ENCODE measurements at regions not wholly inside any gene's neighbourhood (a gene's known extent, or its start where the extent isn't known, plus 50 kb on each side); places are given as distances from the start of the nearest gene placed in this dataset.

DNA sequence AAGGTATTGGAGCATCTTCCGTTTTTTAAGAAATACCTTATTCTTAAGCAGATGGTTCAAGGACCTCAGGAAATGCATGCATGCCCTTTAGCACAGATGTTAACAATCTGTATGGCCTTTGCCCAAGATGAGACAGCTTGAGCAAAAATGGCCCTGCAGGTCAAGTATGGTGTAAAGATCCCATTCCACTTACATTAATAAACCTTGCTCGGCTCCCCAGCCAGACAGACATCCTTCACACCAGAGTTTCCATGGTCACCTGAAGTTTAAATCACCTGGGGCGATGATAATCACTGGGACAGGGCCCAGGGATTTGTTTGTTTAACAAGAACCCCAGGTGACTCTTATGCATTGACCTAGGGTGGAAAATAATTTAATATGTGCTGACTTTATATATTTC is 287.0 kb upstream of the NOCT start:
- intact Hi-C loops (cut with DNase I) = no loop called here
- no peaks in the 10 kb centered on the region for H3K36me3 ChIP-seq
- TF ChIP-seq, protein P1, sequence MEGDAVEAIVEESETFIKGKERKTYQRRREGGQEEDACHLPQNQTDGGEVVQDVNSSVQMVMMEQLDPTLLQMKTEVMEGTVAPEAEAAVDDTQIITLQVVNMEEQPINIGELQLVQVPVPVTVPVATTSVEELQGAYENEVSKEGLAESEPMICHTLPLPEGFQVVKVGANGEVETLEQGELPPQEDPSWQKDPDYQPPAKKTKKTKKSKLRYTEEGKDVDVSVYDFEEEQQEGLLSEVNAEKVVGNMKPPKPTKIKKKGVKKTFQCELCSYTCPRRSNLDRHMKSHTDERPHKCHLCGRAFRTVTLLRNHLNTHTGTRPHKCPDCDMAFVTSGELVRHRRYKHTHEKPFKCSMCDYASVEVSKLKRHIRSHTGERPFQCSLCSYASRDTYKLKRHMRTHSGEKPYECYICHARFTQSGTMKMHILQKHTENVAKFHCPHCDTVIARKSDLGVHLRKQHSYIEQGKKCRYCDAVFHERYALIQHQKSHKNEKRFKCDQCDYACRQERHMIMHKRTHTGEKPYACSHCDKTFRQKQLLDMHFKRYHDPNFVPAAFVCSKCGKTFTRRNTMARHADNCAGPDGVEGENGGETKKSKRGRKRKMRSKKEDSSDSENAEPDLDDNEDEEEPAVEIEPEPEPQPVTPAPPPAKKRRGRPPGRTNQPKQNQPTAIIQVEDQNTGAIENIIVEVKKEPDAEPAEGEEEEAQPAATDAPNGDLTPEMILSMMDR (IDR thresholded peaks at IDR 0.05) = no peak
- no peaks in the 10 kb centered on the region for H3K27me3 ChIP-seq
- H3K27ac ChIP-seq = no peak overlapping the region
- no peaks in the 10 kb centered on the region for H3K9me3 ChIP-seq
- no peaks in the 10 kb centered on the region for H3K4me1 ChIP-seq
- H3K4me3 ChIP-seq = no peak overlapping the region
- DNase-seq = no peak
- ATAC-seq = no peak

DNA sequence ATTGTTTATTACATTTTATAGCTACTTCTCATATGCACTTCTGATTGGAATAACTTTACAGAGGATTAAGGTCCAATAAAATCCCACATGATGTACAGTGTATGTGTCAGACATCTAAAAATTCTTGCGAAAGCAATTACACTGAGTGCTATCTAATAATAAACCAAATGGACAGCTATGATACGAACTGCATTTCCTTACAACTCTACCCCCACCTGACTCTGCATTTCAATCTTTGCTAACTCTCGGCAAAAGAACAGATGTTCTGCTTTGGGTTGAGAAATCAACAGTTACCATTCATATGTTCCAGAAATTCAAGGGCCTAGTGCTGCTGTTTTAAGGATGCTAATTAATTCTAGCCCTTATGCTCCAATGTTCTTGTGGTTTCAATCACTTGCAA is 287.9 kb upstream of the NOCT start:
- no peak for DNase-seq

GRCh38 chr4:138724530-138724929 is 291.1 kb upstream of the NOCT start:
- Histone ChIP-seq H3K27ac (no peak overlapping the region), H3K36me3 (no peaks in the 10 kb centered on the region), H3K4me1 (no peaks in the 10 kb centered on the region), H3K4me3 (no peak overlapping the region), H3K9me3 (no peaks in the 10 kb centered on the region), H3K27me3 (no peaks in the 10 kb centered on the region)
- DNase-seq (no peak), ATAC-seq (no peak)
- TF ChIP-seq, protein P1 (IDR thresholded peaks at IDR 0.05) = no peak
- intact Hi-C loops (cut with DNase I) = no loop called here

More for the DNA sequence above, 287.9 kb upstream of the NOCT start:
- H3K9me3 ChIP-seq = no peaks in the 10 kb centered on the region
- TF ChIP-seq, protein P1 (IDR thresholded peaks at IDR 0.05) = no peak
- ATAC-seq = no peak
- H3K27ac ChIP-seq = no peak overlapping the region
- H3K36me3 ChIP-seq = no peaks in the 10 kb centered on the region
- intact Hi-C loops (cut with DNase I) = no loop called here
- no peaks in the 10 kb centered on the region for H3K27me3 ChIP-seq
- no peaks in the 10 kb centered on the region for H3K4me1 ChIP-seq
- no peak overlapping the region for H3K4me3 ChIP-seq

GRCh38 chr4:138716559-138717335 is 298.8 kb upstream of the NOCT start:
- intact Hi-C loops (cut with DNase I) = no loop called here
- ATAC-seq = no peak
- no peaks in the 10 kb centered on the region for H3K36me3 ChIP-seq
- no peaks in the 10 kb centered on the region for H3K9me3 ChIP-seq
- no peaks in the 10 kb centered on the region for H3K4me1 ChIP-seq
- no peak for DNase-seq
- H3K27ac ChIP-seq = no peak overlapping the region
- no peak overlapping the region for H3K4me3 ChIP-seq
- H3K27me3 ChIP-seq = no peaks in the 10 kb centered on the region
- TF ChIP-seq, protein P1 (IDR thresholded peaks at IDR 0.05) = no peak

DNA sequence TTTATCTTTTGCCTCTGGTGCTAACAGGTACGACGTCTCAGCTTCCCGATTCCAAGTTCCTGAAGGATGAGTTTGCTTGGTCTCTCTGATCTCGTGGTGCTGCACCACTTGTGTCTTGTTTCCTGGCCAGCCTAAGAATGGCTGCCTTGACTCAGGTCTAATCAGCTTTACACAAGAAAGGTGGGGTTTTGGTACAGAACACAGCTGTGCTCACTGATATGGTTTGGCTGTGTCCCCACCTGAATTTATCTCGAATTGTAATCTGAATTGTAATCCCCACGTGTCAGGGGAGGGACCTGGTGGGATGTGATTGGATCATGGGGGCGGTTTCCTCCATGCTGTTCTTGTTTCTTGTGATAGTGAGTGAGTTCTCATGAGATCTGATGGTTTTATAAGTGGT is 305.3 kb upstream of the NOCT start:
- no peaks in the 10 kb centered on the region for H3K36me3 ChIP-seq
- no peak overlapping the region for H3K27ac ChIP-seq
- TF ChIP-seq, protein P1 (IDR thresholded peaks at IDR 0.05) = no peak
- H3K4me3 ChIP-seq = no peak overlapping the region
- no peaks in the 10 kb centered on the region for H3K27me3 ChIP-seq
- no peaks in the 10 kb centered on the region for H3K4me1 ChIP-seq
- no peak for ATAC-seq
- H3K9me3 ChIP-seq = no peaks in the 10 kb centered on the region
- DNase-seq = no peak
- intact Hi-C loops (cut with DNase I) = no loop called here

Data from left lung (tissue), 4 donors.